ENCODE measurements at regions not wholly inside any gene's neighbourhood (a gene's known extent, or its start where the extent isn't known, plus 50 kb on each side); places are given as distances from the start of the nearest gene placed in this dataset.

GRCh38 chr5:15023266-15023665 lies 151.7 kb upstream of the ANKH start:
- TF ChIP-seq, protein P1, sequence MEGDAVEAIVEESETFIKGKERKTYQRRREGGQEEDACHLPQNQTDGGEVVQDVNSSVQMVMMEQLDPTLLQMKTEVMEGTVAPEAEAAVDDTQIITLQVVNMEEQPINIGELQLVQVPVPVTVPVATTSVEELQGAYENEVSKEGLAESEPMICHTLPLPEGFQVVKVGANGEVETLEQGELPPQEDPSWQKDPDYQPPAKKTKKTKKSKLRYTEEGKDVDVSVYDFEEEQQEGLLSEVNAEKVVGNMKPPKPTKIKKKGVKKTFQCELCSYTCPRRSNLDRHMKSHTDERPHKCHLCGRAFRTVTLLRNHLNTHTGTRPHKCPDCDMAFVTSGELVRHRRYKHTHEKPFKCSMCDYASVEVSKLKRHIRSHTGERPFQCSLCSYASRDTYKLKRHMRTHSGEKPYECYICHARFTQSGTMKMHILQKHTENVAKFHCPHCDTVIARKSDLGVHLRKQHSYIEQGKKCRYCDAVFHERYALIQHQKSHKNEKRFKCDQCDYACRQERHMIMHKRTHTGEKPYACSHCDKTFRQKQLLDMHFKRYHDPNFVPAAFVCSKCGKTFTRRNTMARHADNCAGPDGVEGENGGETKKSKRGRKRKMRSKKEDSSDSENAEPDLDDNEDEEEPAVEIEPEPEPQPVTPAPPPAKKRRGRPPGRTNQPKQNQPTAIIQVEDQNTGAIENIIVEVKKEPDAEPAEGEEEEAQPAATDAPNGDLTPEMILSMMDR (conservative IDR thresholded peaks at IDR 0.05; ENCODE audit: low read depth) = no peak
- POLR2A ChIA-PET (ENCODE audit: low non-redundant PET) = no interaction called here

DNA sequence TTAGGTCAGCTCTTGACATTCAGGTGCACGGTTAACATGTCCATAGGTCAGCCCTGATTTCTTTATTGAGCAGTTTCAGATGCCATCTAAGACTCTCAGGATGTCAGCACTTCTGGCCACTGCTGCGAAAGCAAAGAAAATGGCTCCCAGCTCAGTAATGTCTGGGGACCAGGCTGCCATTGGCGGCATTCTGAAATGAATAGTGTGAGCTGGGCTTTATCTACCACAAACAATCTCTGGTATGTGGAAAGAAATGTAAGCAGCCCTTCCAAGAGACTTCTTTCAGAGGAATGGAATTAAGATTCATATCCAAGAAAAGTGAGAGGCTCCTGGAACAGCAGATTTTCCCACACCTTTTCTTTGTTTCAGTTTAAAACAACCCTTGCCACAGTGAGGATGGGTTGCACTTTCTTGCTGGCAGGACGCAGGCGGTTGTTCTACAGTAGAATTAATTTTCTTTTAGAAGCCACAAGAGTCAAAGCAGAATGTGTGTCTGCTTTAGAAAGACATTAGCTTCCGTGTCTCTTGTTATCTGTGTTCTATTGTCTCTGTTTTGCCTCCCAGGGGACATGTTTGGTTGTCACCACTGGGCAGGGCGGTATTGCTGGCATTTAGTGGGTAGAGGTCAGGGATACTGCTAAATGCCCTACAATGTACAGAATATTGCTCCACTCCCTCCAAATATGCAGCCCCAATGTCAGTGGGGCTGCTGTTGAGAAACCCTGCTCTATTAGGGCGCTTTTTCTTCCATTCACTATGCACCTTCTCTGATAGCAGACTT lies 149.9 kb upstream of the ANKH start:
- CTCF ChIA-PET = no interaction called here
- POLR2A ChIA-PET (ENCODE audit: low non-redundant PET) = no interaction called here
- no peak for DNase-seq (ENCODE audit: low spot score)

More at GRCh38 chr5:15023266-15023665, 151.7 kb upstream of the ANKH start:
- H3K27ac ChIP-seq = no peak overlapping the region
- CTCF ChIA-PET = interaction anchor here (0.6 kb wide), 2 partner anchors 338 to 865 kb away, joined by 3 read pairs; no protein-coding TSS in a partner anchor
- no peak for DNase-seq (ENCODE audit: low spot score)

GRCh38 chr5:15020736-15021135 lies 149.2 kb upstream of the ANKH start:
- no peak overlapping the region for H3K27ac ChIP-seq
- ChIA-PET POLR2A (ENCODE audit: low non-redundant PET) (no interaction called here), CTCF (no interaction called here)
- TF ChIP-seq, protein P1 (conservative IDR thresholded peaks at IDR 0.05; ENCODE audit: low read depth) = no peak
- DNase-seq (ENCODE audit: low spot score) = no peak

More for the DNA sequence above, 149.9 kb upstream of the ANKH start:
- TF ChIP-seq, protein P1 (conservative IDR thresholded peaks at IDR 0.05; ENCODE audit: low read depth) = no peak
- no peak overlapping the region for H3K27ac ChIP-seq

- ChIA-PET CTCF (interaction anchor here (0.6 to 1.6 kb wide), 3 partner anchors 288 to 826 kb away, joined by 3 to 12 read pairs (median 10); no protein-coding TSS in a partner anchor), POLR2A (ENCODE audit: low non-redundant PET) (no interaction called here)
- TF ChIP-seq, protein P1 (conservative IDR thresholded peaks at IDR 0.05; ENCODE audit: low read depth) = no peak
- no peak overlapping the region for H3K27ac ChIP-seq
- no peak for DNase-seq (ENCODE audit: low spot score)
Measured at GRCh38 chr5:15014809-15015208, 143.2 kb upstream of the ANKH start.

DNA sequence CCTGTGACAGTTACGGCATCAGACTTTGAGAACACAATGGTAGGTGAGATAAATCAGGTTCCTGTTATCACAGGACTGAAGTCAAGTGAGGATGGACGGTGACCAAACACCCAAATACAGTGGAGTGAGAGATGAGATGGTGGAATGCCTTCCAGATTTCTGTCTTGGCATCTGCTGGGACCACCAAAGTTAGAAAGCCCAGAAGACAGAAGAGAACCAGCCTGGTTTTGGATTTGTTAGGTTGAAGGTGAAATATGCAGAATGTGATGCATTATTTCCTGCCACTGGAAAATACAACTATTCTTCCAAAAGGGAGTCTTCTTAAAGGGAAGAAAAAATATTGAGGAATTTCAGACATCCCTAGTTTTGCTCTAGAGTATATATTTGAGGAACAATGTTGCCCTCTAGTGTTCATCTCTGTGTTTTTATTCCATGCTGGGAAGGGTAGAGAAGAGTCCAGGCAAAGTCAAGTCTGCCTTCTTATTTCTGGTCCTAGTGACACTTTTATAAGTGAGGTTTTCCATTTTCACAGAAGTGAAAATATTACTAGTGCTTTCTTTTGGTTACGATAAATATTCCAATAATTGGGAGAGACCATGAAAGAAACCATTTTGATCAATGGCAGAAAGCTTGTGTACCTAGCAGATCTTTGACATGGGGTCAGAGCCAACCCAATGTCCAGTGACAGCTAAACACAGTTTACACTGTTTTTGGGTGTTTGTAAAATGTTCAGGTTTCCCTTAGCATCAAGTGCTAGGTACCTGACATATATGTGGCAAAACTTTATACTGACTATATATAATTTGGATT lies 142.3 kb upstream of the ANKH start:
- POLR2A ChIA-PET (ENCODE audit: low non-redundant PET) = no interaction called here

DNA sequence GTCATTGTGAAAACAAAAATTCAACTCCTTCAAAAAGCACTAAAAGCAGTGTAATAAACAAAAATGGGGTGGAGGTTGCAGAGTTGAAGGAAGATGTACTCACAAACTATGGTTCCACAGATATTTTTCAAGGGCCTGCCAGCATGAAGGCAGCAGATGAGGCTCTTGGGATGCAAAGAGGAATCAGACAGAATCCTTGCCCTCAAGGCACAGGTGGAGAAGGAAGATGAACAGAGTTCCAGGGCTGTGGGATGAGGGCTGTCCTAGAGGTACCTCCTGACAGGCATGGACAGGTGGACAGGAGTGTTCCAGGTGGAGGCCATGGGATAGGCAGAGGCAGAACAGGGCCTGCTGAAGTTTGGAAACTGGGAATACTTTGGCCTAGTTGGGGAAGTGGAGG lies 140.5 kb upstream of the ANKH start:
- DNase-seq (ENCODE audit: low spot score) = no peak
- POLR2A ChIA-PET (ENCODE audit: low non-redundant PET) = no interaction called here
- CTCF ChIA-PET = no interaction called here
- TF ChIP-seq, protein P1 (conservative IDR thresholded peaks at IDR 0.05; ENCODE audit: low read depth) = no peak
- no peak overlapping the region for H3K27ac ChIP-seq

More for the DNA sequence above, 142.3 kb upstream of the ANKH start:
- TF ChIP-seq, protein P1 (conservative IDR thresholded peaks at IDR 0.05; ENCODE audit: low read depth) = peak; percentile 85
- no peak overlapping the region for H3K27ac ChIP-seq
- DNase-seq (ENCODE audit: low spot score) = peak; percentile 58
- CTCF ChIA-PET = interaction anchor here (0.5 to 1.6 kb wide), 3 partner anchors 287 to 329 kb away, joined by 3 to 12 read pairs (median 10); no protein-coding TSS in a partner anchor

Data from RWPE1 (cell line).